DND-41 (cell line): ENCODE measurements at regions not wholly inside any gene's neighbourhood (a gene's known extent, or its start where the extent isn't known, plus 50 kb on each side); places are given as distances from the start of the nearest gene placed in this dataset.

Experiments
- ATAC-seq: fragments of 200-7000 bp; cut with Tn5 transposase; 3 replicates; pipeline ENCODE4 v1.9.1; 2021; ENCODE audit warnings: low read depth; ENCODE audit not compliant: insufficient read depth
- DNase-seq: peaks from one replicate; pipeline ENCODE4 v3.0.0-alpha.2; 2020
- H2AFZ ChIP-seq: 2 replicates; pipeline ENCODE4 v1.6.0; 2012; ENCODE audit warnings: low read depth, low read length
- H3K27ac ChIP-seq: 2 replicates; pipeline ENCODE4 v1.5.1; 2012; ENCODE audit warnings: low read length, inconsistent platforms
- H3K27me3 ChIP-seq: fragments of 200-600 bp; sonication (generic); 2 replicates; pipeline ENCODE4 v1.6.0; 2012; ENCODE audit warnings: low read length, mild to moderate bottlenecking, inconsistent platforms; ENCODE audit not compliant: insufficient read depth, poor library complexity
- H3K36me3 ChIP-seq: 2 replicates; pipeline ENCODE4 v1.5.1; 2012; ENCODE audit warnings: low read length, inconsistent platforms; ENCODE audit not compliant: insufficient read depth
- H3K4me1 ChIP-seq: 2 replicates; pipeline ENCODE4 v1.5.1; 2012; ENCODE audit warnings: mild to moderate bottlenecking, low read length; ENCODE audit not compliant: insufficient read depth
- H3K4me2 ChIP-seq: 2 replicates; pipeline ENCODE4 v1.6.0; 2012; ENCODE audit warnings: mild to moderate bottlenecking, moderate library complexity, low read length, inconsistent platforms; ENCODE audit not compliant: insufficient read depth
- H3K4me3 ChIP-seq, 2 experiments: fragments of 200-600 bp in 1 of 2; shearing (Covaris generic) in 1 of 2; 2 replicates each; pipeline ENCODE4 v1.5.1; 2012 to 2016; ENCODE audit warnings: inconsistent platforms in 2 of 2, low read length in 2 of 2, mild to moderate bottlenecking in 2 of 2, low read depth in 1 of 2, moderate library complexity in 1 of 2
- H3K79me2 ChIP-seq: 2 replicates; pipeline ENCODE4 v1.6.0; 2012; ENCODE audit warnings: low read length, inconsistent platforms; ENCODE audit not compliant: insufficient read depth
- H3K9ac ChIP-seq: 2 replicates; pipeline ENCODE4 v1.6.0; 2012; ENCODE audit warnings: low read depth, mild to moderate bottlenecking, inconsistent platforms, low read length, moderate library complexity
- H3K9me3 ChIP-seq: 2 replicates; pipeline ENCODE4 v1.5.1; 2012; ENCODE audit warnings: low read length, moderate library complexity, mild to moderate bottlenecking, inconsistent platforms; ENCODE audit not compliant: insufficient read depth, severe bottlenecking
- H4K20me1 ChIP-seq: 2 replicates; pipeline ENCODE4 v1.6.0; 2012; ENCODE audit warnings: low read length; ENCODE audit not compliant: insufficient read depth
- EZH2 ChIP-seq: IDR thresholded peaks from 3 replicates; pipeline ENCODE4 v1.6.1; 2012; ENCODE audit warnings: borderline replicate concordance, low read depth, mild to moderate bottlenecking, moderate library complexity, low read length, inconsistent platforms; ENCODE audit not compliant: severe bottlenecking
- TF ChIP-seq, protein P1 (sequence below): IDR thresholded peaks from 2 replicates; pipeline ENCODE4 v1.5.1; 2012; ENCODE audit warnings: borderline replicate concordance, low read length, moderate library complexity, mild to moderate bottlenecking; ENCODE audit not compliant: poor library complexity, severe bottlenecking; ENCODE audit errors: extremely low read depth

DNA sequence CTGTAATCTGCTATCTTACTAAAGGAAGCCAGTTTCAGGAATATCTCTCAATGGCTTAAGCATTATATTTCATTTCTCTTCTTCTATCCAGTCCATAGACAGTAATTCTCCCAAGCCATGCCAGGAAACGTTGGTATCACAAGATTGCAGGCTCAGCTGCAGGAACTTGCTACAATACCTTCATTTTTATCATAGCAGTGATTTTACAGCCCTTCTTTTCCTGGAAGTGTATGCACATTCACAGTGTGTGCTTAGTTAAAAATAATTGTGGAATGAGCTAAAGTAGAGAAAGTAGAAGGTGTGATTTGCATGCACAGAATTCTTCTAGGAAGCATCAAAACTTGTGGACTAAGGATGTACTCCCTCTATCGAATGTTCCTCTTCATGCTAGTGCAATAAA is 647.2 kb upstream of the PTBP2 start:
- H3K4me2 ChIP-seq, result no peak overlapping the region
- no peaks in the 10 kb centered on the region for H3K9me3 ChIP-seq
- H3K36me3 ChIP-seq, result no peaks in the 10 kb centered on the region
- DNase-seq (no peak), ATAC-seq (no peak)
- no peak overlapping the region for H3K27ac ChIP-seq
- no peak overlapping the region for H3K4me3 ChIP-seq
- no peaks in the 10 kb centered on the region for H4K20me1 ChIP-seq
- no peak overlapping the region for H2AFZ ChIP-seq
- no peak overlapping the region for H3K9ac ChIP-seq
- no peaks in the 10 kb centered on the region for H3K27me3 ChIP-seq
- H3K4me1 ChIP-seq, result no peaks in the 10 kb centered on the region
- H3K79me2 ChIP-seq, result no peaks in the 10 kb centered on the region
- no peak for TF ChIP-seq EZH2
- TF ChIP-seq, protein P1, sequence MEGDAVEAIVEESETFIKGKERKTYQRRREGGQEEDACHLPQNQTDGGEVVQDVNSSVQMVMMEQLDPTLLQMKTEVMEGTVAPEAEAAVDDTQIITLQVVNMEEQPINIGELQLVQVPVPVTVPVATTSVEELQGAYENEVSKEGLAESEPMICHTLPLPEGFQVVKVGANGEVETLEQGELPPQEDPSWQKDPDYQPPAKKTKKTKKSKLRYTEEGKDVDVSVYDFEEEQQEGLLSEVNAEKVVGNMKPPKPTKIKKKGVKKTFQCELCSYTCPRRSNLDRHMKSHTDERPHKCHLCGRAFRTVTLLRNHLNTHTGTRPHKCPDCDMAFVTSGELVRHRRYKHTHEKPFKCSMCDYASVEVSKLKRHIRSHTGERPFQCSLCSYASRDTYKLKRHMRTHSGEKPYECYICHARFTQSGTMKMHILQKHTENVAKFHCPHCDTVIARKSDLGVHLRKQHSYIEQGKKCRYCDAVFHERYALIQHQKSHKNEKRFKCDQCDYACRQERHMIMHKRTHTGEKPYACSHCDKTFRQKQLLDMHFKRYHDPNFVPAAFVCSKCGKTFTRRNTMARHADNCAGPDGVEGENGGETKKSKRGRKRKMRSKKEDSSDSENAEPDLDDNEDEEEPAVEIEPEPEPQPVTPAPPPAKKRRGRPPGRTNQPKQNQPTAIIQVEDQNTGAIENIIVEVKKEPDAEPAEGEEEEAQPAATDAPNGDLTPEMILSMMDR, result no peak

DNA sequence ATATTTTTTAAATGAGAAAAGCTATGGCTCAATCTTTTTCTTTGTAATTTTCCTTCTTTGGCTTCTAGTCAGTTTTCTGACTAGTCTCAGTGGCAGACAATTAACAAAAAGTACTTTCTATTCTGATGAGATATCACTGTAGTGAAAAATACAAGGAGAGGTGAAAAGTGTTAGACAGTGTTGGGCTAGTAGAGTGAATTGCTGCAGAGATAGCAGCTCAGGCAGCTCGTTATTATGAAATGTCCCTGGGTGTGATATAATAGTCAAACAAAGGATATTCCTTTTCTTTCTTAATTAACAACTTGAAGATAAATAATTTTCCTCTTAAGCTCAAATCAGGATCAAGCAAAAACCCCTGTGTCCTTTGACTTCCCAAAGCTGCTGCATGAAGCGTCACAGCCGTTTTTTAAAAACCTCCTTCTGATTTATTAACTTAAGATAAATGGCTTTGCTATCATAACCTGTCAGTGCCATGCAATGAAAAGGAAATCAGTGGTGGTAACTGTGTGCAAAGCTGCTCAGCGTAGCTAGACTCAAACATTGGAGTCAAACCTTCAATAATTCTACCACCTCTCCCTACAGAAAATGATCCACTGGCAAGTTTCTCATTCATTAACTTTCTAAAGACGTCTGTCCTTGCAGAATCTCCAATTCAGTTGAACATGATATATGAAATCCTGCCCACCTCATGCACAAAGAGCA is 646.6 kb upstream of the PTBP2 start:
- Histone ChIP-seq H3K36me3 (no peaks in the 10 kb centered on the region), H3K4me3 (no peak overlapping the region), H3K4me2 (no peak overlapping the region), H4K20me1 (no peaks in the 10 kb centered on the region), H2AFZ (no peak overlapping the region), H3K27me3 (no peaks in the 10 kb centered on the region), H3K27ac (no peak overlapping the region), H3K79me2 (no peaks in the 10 kb centered on the region), H3K4me1 (no peaks in the 10 kb centered on the region), H3K9me3 (no peaks in the 10 kb centered on the region), H3K9ac (no peak overlapping the region)
- DNase-seq (no peak), ATAC-seq (no peak)
- TF ChIP-seq EZH2, result no peak
- TF ChIP-seq, protein P1, result no peak

DNA sequence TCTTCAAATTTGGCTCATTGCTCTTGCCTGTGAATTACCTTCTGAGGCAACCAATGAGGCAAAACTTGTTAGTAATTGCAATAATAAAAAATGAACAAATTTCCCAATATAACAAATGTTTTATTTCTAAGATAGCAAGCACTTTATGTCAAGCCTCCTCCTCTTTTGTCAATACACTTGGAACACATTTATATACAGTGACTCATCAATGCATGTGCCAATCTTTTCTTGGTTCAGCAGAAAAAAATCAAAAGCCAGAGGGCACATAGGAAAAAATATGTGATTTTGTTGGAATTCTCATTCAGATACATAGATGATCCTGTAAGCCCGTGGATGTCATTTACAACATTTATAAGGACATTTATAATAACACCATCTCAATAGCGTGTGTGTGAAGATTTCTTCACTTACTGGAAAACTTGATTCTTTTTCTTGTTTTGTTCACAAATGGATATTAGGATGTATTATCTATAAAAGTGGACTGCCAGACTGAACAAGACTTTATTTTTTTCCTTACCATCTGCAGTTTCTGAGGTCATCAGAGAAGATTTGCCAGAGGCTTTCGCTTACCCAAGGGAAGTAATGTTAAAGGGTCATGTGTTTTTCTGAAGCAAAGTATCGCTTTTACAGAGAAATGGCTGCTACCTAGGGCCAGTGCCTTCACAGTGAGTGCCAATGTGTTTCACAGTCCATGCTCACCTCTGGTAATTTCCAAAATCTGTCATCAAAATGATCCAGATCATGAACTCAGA is 645.7 kb upstream of the PTBP2 start:
- DNase-seq (no peak), ATAC-seq (no peak)
- no peaks in the 10 kb centered on the region for H3K9me3 ChIP-seq
- H3K4me1 ChIP-seq, result no peaks in the 10 kb centered on the region
- H3K79me2 ChIP-seq, result no peaks in the 10 kb centered on the region
- no peak overlapping the region for H2AFZ ChIP-seq
- H3K9ac ChIP-seq, result no peak overlapping the region
- no peaks in the 10 kb centered on the region for H4K20me1 ChIP-seq
- no peak overlapping the region for H3K4me3 ChIP-seq
- H3K4me2 ChIP-seq, result no peak overlapping the region
- H3K27ac ChIP-seq, result no peak overlapping the region
- TF ChIP-seq, protein P1, result no peak
- TF ChIP-seq EZH2, result no peak
- no peaks in the 10 kb centered on the region for H3K27me3 ChIP-seq
- no peaks in the 10 kb centered on the region for H3K36me3 ChIP-seq
